ENCODE measurements at regions not wholly inside any gene's neighbourhood (a gene's known extent, or its start where the extent isn't known, plus 50 kb on each side); places are given as distances from the start of the nearest gene placed in this dataset.

DNA sequence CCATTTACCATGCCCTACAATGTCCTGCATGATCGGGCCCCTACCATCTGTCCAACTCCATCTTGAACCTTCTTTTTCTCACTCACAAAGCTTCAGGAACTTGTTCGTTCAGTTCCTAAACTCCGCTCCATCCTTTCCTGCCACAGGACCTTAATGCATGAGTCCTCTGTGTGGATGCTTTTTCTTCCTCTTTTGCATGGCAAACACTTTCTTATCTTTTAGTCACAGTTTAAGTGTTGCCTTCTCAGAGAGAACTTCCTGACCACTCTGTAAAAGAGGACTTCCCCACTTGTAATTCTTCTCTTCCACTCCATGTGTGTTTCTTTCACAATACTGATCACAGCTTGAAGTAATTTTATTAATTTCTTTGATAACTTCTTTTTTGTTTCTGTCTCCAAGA lies 54.4 kb upstream of the ETV6 start:
- no peak overlapping the region for H3K27ac Mint-ChIP-seq
- Histone ChIP-seq H3K4ac (ENCODE audit: low read depth, low read length) (no peak overlapping the region), H3K9me3 (ENCODE audit: control insufficient read depth, low read depth, low read length) (no peaks in the 10 kb centered on the region), H3K79me1 (ENCODE audit: insufficient read depth, low read depth, low read length, poor library complexity, severe bottlenecking) (no peaks in the 10 kb centered on the region), H2BK5ac (ENCODE audit: insufficient read length, low read length) (no peak overlapping the region), H4K91ac (ENCODE audit: insufficient read length, low read depth, low read length) (no peak overlapping the region), H3K4me1 (ENCODE audit: insufficient read depth, low read length) (peaks cover 5% of the 10 kb centered on the region; the same call in 1 of the 2 replicates), H3K27ac (ENCODE audit: insufficient read length, low read depth, low read length) (no peak overlapping the region), H3T11ph (ENCODE audit: low read length) (no peak overlapping the region), H3K9ac (ENCODE audit: extremely low read depth, insufficient read length, low read length) (no peak overlapping the region), H3K79me2 (ENCODE audit: insufficient read depth, low read length) (no peaks in the 10 kb centered on the region), H3K14ac (ENCODE audit: insufficient read depth, low read length) (no peak overlapping the region), H3K18ac (ENCODE audit: insufficient read length, low read depth, low read length) (no peak overlapping the region), H2BK20ac (ENCODE audit: low read depth, low read length, poor library complexity, severe bottlenecking) (no peak overlapping the region), H4K8ac (replicated peaks; ENCODE audit: insufficient read length, low read depth, low read length) (no peak overlapping the region), H2BK15ac (ENCODE audit: low read depth, low read length) (no peak overlapping the region), H2AK5ac (ENCODE audit: insufficient read length, low read length) (no peak overlapping the region), H2AFZ (ENCODE audit: low read length) (no peak overlapping the region), H3K23me2 (ENCODE audit: insufficient read length, low read depth, low read length, poor library complexity, severe bottlenecking) (no peaks in the 10 kb centered on the region), H4K5ac (ENCODE audit: insufficient read length, low read depth, low read length) (no peak overlapping the region), H3K27me3 (ENCODE audit: insufficient read depth, low read length) (no peaks in the 10 kb centered on the region), H4K20me1 (ENCODE audit: control insufficient read depth, insufficient read depth, insufficient read length) (no peaks in the 10 kb centered on the region), H2BK12ac (ENCODE audit: insufficient read length, low read depth, low read length) (no peak overlapping the region), H3K4me2 (ENCODE audit: insufficient read depth, insufficient read length, low read length) (no peak overlapping the region), H3K56ac (ENCODE audit: insufficient read length, low read depth, low read length) (no peak overlapping the region), H2BK120ac (ENCODE audit: low read depth, low read length, poor library complexity, severe bottlenecking) (no peak overlapping the region), H3K23ac (ENCODE audit: insufficient read length, low read depth, low read length) (no peak overlapping the region)
- DNase-seq: no peak
- H3K9me3 Mint-ChIP-seq: peaks cover 0 to 3% of the 10 kb centered on the region in 2 experiments; a peak in 2 of 5 replicates
- no peak for TF ChIP-seq CTCF (conservative IDR thresholded peaks at IDR 0.05)
- H3K36me3 Mint-ChIP-seq (ENCODE audit: insufficient read depth in 1 of 3, low read depth in 3 of 3): peaks cover 0 to 10% (median 3%) of the 10 kb centered on the region in 3 experiments; a peak in 6 of 7 replicates
- no peak overlapping the region for H3K4me3 Mint-ChIP-seq
- no CpG with 5 or more reads among the region's 3 CpGs for WGBS (ENCODE audit: extremely low coverage, insufficient read length, low lambda C conversion rate)
- H3K4me1 Mint-ChIP-seq: peaks cover 19 to 20% of the 10 kb centered on the region in 2 experiments
- no peaks in the 10 kb centered on the region for H3K27me3 Mint-ChIP-seq (ENCODE audit: low read depth)
